ENCODE measurements at regions not wholly inside any gene's neighbourhood (a gene's known extent, or its start where the extent isn't known, plus 50 kb on each side); places are given as distances from the start of the nearest gene placed in this dataset.
"Not testable (repeated sequence)": the region's sequence is repeated elsewhere in the genome, so short reads cannot be mapped to it uniquely, and the experiment has no call there.

- H3K9me3 ChIP-seq, result no peaks in the 10 kb centered on the region
Measured at GRCh38 chr3:124149771-124150170, 157.8 kb upstream of the ROPN1 start.

GRCh38 chr3:124152891-124153290, 161.0 kb upstream of the ROPN1 start:
- not testable (repeated sequence) for H3K9me3 ChIP-seq; H3K27me3 ChIP-seq; H3K36me3 ChIP-seq; H3K27ac ChIP-seq; H3K4me3 ChIP-seq; DNase-seq (ENCODE audit: low spot score)
- peaks cover 0 to 16% of the 10 kb centered on the region in 2 donors for H3K4me1 ChIP-seq

More at GRCh38 chr3:124149771-124150170, 157.8 kb upstream of the ROPN1 start:
- Histone ChIP-seq H3K4me1 (no peaks in the 10 kb centered on the region), H3K4me3 (no peak overlapping the region), H3K27ac (no peak overlapping the region), H3K27me3 (no peaks in the 10 kb centered on the region), H3K36me3 (no peaks in the 10 kb centered on the region)
- no peak for TF ChIP-seq CTCF (IDR thresholded peaks at IDR 0.05)
- no peak for DNase-seq (ENCODE audit: low spot score)

- DNase-seq (ENCODE audit: low spot score), result no peak
- peaks cover 0 to 3% of the 10 kb centered on the region in 2 donors for H3K9me3 ChIP-seq
- H3K36me3 ChIP-seq, result no peaks in the 10 kb centered on the region
- no peaks in the 10 kb centered on the region for H3K27me3 ChIP-seq
- no peak overlapping the region for H3K4me3 ChIP-seq
- peaks cover 0 to 21% of the 10 kb centered on the region in 2 donors for H3K4me1 ChIP-seq
- H3K27ac ChIP-seq, result no peak overlapping the region
- no peak for TF ChIP-seq CTCF (IDR thresholded peaks at IDR 0.05)
Measured at GRCh38 chr3:124156866-124157712, 165.2 kb upstream of the ROPN1 start.

GRCh38 chr3:124157748-124158147, 165.8 kb upstream of the ROPN1 start:
- DNase-seq (ENCODE audit: low spot score), result no peak
- Histone ChIP-seq H3K27me3 (no peaks in the 10 kb centered on the region), H3K4me3 (no peak overlapping the region), H3K27ac (no peak overlapping the region), H3K9me3 (peaks cover 0 to 3% of the 10 kb centered on the region in 2 donors), H3K36me3 (no peaks in the 10 kb centered on the region), H3K4me1 (peaks cover 0 to 21% of the 10 kb centered on the region in 2 donors)
- TF ChIP-seq CTCF (IDR thresholded peaks at IDR 0.05), result no peak

- no peaks in the 10 kb centered on the region for H3K27me3 ChIP-seq
- no peak overlapping the region for H3K27ac ChIP-seq
- no peak for TF ChIP-seq CTCF (IDR thresholded peaks at IDR 0.05)
- peaks cover 0 to 3% of the 10 kb centered on the region in 2 donors for H3K9me3 ChIP-seq
- no peak overlapping the region for H3K4me3 ChIP-seq
- no peaks in the 10 kb centered on the region for H3K36me3 ChIP-seq
- DNase-seq (ENCODE audit: low spot score), result no peak
- H3K4me1 ChIP-seq, result peaks cover 0 to 21% of the 10 kb centered on the region in 2 donors
Measured at GRCh38 chr3:124158168-124158881, 166.4 kb upstream of the ROPN1 start.

- TF ChIP-seq CTCF (IDR thresholded peaks at IDR 0.05), result no peak
- Histone ChIP-seq H3K4me3 (no peak overlapping the region), H3K4me1 (peaks cover 0 to 20% of the 10 kb centered on the region in 2 donors)
Measured at GRCh38 chr3:124161448-124161847, 169.5 kb upstream of the ROPN1 start.

More at GRCh38 chr3:124161448-124161847, 169.5 kb upstream of the ROPN1 start:
- Histone ChIP-seq H3K27me3 (no peaks in the 10 kb centered on the region), H3K9me3 (no peaks in the 10 kb centered on the region), H3K36me3 (no peaks in the 10 kb centered on the region), H3K27ac (no peak overlapping the region)
- DNase-seq (ENCODE audit: low spot score), result no peak

All from right atrium auricular region (tissue), 2 donors.